H1 (cell line): ENCODE measurements at regions not wholly inside any gene's neighbourhood (a gene's known extent, or its start where the extent isn't known, plus 50 kb on each side); places are given as distances from the start of the nearest gene placed in this dataset.
"Not testable (repeated sequence)": the region's sequence is repeated elsewhere in the genome, so short reads cannot be mapped to it uniquely, and the experiment has no call there.

Source experiments
- CTCF ChIA-PET: fragments of 300-600 bp; sonication (Branson Sonifier 250); formaldehyde crosslinking; loops from one replicate; lab custom pipeline; 2021; ENCODE audit not compliant: partially characterized antibody; lab: Charles Lee
- POLR2A ChIA-PET: fragments of 300-600 bp; sonication (Branson Sonifier 250); formaldehyde crosslinking; loops from one replicate; lab custom pipeline; 2021; ENCODE audit warnings: inconsistent platforms; ENCODE audit not compliant: partially characterized antibody; lab: Charles Lee
- DNase-seq, 2 experiments: peaks; one replicate each; pipeline versions ENCODE4 v3.0.0 to v3.0.0-alpha.2; 2010 to 2022; ENCODE audit warnings: low spot score in 2 of 2, low read depth in 1 of 2, mixed read lengths in 1 of 2
- FAIRE-seq: peaks from 2 replicates; lab custom pipeline; 2011; peaks lifted over from hg19 to GRCh38; lab: Jason Lieb, UNC
- H2AFZ ChIP-seq: 2 replicates; pipeline ENCODE4 v1.8.1; 2012; ENCODE audit warnings: low read length, inconsistent platforms
- H2AK5ac ChIP-seq: 2 replicates; pipeline ENCODE4 v1.6.1; 2013; ENCODE audit warnings: low read depth, low read length
- H2BK120ac ChIP-seq: replicated peaks from 2 replicates; pipeline ENCODE3; 2013; ENCODE audit warnings: low read depth, low read length, inconsistent platforms
- H2BK12ac ChIP-seq: 2 replicates; pipeline ENCODE4 v1.6.1; 2013; ENCODE audit warnings: low read depth, low read length
- H2BK15ac ChIP-seq: 2 replicates; pipeline ENCODE4 v1.6.1; 2013; ENCODE audit warnings: low read length
- H2BK20ac ChIP-seq: 2 replicates; pipeline ENCODE4 v1.6.1; 2013; ENCODE audit warnings: low read length
- H2BK5ac ChIP-seq: 2 replicates; pipeline ENCODE4 v1.6.1; 2013; ENCODE audit warnings: low read depth, low read length
- H3K14ac ChIP-seq: 2 replicates; pipeline ENCODE4 v1.6.1; 2013; ENCODE audit warnings: inconsistent platforms; ENCODE audit not compliant: insufficient read length
- H3K18ac ChIP-seq: 2 replicates; pipeline ENCODE4 v1.6.1; 2013; ENCODE audit warnings: low read length; ENCODE audit errors: extremely low read depth
- H3K23ac ChIP-seq: 2 replicates; pipeline ENCODE4 v1.6.1; 2013; ENCODE audit warnings: inconsistent platforms; ENCODE audit not compliant: insufficient read length
- H3K23me2 ChIP-seq: 2 replicates; pipeline ENCODE4 v1.6.1; 2013; ENCODE audit warnings: low read depth, low read length
- H3K27ac ChIP-seq: 2 replicates; pipeline ENCODE4 v1.6.1; 2011; ENCODE audit warnings: low read depth, low read length, inconsistent platforms
- H3K27me3 ChIP-seq, 4 experiments: replicated peaks in 1 of 4; 1 replicate in 1 of 4; 2 replicates in 3 of 4; pipeline versions ENCODE4 v1.6.1 to v1.8.1; 2011 to 2013; ENCODE audit warnings: low read length in 3 of 4, mild to moderate bottlenecking in 3 of 4, inconsistent platforms in 2 of 4, mixed read lengths in 2 of 4, moderate library complexity in 1 of 4; ENCODE audit not compliant: control insufficient read depth in 3 of 4, insufficient read depth in 3 of 4; ENCODE audit errors: extremely low read depth in 1 of 4
- H3K36me3 ChIP-seq, 4 experiments: 2 replicates each; pipeline versions ENCODE4 v1.6.1 to v1.8.1; 2011 to 2013; ENCODE audit warnings: mild to moderate bottlenecking in 4 of 4, low read length in 3 of 4, moderate library complexity in 2 of 4, control low read depth in 1 of 4, inconsistent platforms in 1 of 4; ENCODE audit not compliant: insufficient read depth in 4 of 4, control insufficient read depth in 2 of 4
- H3K4ac ChIP-seq: replicated peaks from 2 replicates; pipeline ENCODE3; 2013; ENCODE audit warnings: low read length, low read depth, mixed read lengths, inconsistent platforms; ENCODE audit not compliant: insufficient read length
- H3K4me1 ChIP-seq, 4 experiments: replicated peaks in 1 of 4; 1 replicate in 1 of 4; 2 replicates in 3 of 4; pipeline versions ENCODE4 v1.6.1 to v1.8.1; 2011 to 2013; ENCODE audit warnings: low read length in 3 of 4, inconsistent platforms in 2 of 4, mixed read lengths in 1 of 4; ENCODE audit not compliant: insufficient read depth in 4 of 4, control insufficient read depth in 3 of 4
- H3K4me2 ChIP-seq, 2 experiments: 2 replicates each; pipeline versions ENCODE4 v1.6.1 to v1.8.1; 2011 to 2013; ENCODE audit warnings: low read depth in 2 of 2, low read length in 2 of 2, control low read depth in 1 of 2, inconsistent platforms in 1 of 2, mild to moderate bottlenecking in 1 of 2; ENCODE audit not compliant: insufficient read depth in 1 of 2
- H3K4me3 ChIP-seq, 4 experiments: fragments of 200-600, 300-600 bp in 1 of 4; sonication (generic), shearing (Covaris generic), sonication (Bioruptor Twin) in 1 of 4; 2 replicates each; pipeline versions ENCODE4 v1.5.1 to v1.8.1; 2011 to 2016; ENCODE audit warnings: low read length in 4 of 4, low read depth in 3 of 4, control low read depth in 2 of 4, inconsistent platforms in 2 of 4, mild to moderate bottlenecking in 2 of 4, mixed read lengths in 1 of 4, moderate library complexity in 1 of 4; ENCODE audit not compliant: insufficient read depth in 2 of 4; ENCODE audit errors: extremely low read depth in 1 of 4
- H3K56ac ChIP-seq: replicated peaks from 2 replicates; pipeline ENCODE3; 2013; ENCODE audit warnings: low read depth, mild to moderate bottlenecking, mixed read lengths, low read length, inconsistent platforms; ENCODE audit not compliant: insufficient read length
- H3K79me1 ChIP-seq: 2 replicates; pipeline ENCODE4 v1.6.1; 2013; ENCODE audit warnings: low read depth, low read length, control low read depth
- H3K79me2 ChIP-seq, 2 experiments: 2 replicates each; pipeline versions ENCODE4 v1.6.1 to v1.8.1; 2012 to 2013; ENCODE audit warnings: low read length in 2 of 2, mild to moderate bottlenecking in 2 of 2, inconsistent platforms in 1 of 2; ENCODE audit not compliant: insufficient read depth in 2 of 2, control insufficient read depth in 1 of 2
- H3K9ac ChIP-seq, 4 experiments: replicated peaks in 1 of 4; 1 replicate in 1 of 4; 2 replicates in 3 of 4; pipeline versions ENCODE4 v1.6.1 to v1.8.1; 2011 to 2013; ENCODE audit warnings: low read depth in 3 of 4, low read length in 3 of 4, control low read depth in 2 of 4, mild to moderate bottlenecking in 2 of 4, moderate library complexity in 2 of 4, inconsistent platforms in 1 of 4; ENCODE audit errors: extremely low read depth in 1 of 4
- H3K9me3 ChIP-seq, 2 experiments: 2 replicates each; pipeline versions ENCODE4 v1.6.1 to v1.8.1; 2012 to 2013; ENCODE audit warnings: mild to moderate bottlenecking in 2 of 2, moderate library complexity in 2 of 2, control low read depth in 1 of 2, inconsistent platforms in 1 of 2, low read depth in 1 of 2, low read length in 1 of 2, mixed read lengths in 1 of 2; ENCODE audit not compliant: insufficient read depth in 2 of 2
- H4K20me1 ChIP-seq, 2 experiments: replicated peaks in 1 of 2; 2 replicates each; pipeline versions ENCODE3 to v1.8.1; 2011 to 2013; ENCODE audit warnings: inconsistent platforms in 2 of 2, low read length in 2 of 2, mild to moderate bottlenecking in 1 of 2; ENCODE audit not compliant: insufficient read depth in 2 of 2, control insufficient read depth in 1 of 2
- H4K5ac ChIP-seq: 2 replicates; pipeline ENCODE4 v1.6.1; 2013; ENCODE audit warnings: low read length, low read depth, mixed read lengths, inconsistent platforms; ENCODE audit not compliant: insufficient read length
- H4K8ac ChIP-seq: 2 replicates; pipeline ENCODE4 v1.8.0; 2013; ENCODE audit warnings: mild to moderate bottlenecking, moderate library complexity, low read length, inconsistent platforms; ENCODE audit not compliant: insufficient read depth; ENCODE audit errors: extremely low read depth
- H4K91ac ChIP-seq: replicated peaks from 2 replicates; pipeline ENCODE3; 2013; ENCODE audit warnings: low read length, mixed read lengths, inconsistent platforms; ENCODE audit not compliant: insufficient read length
- WGBS, 2 experiments: shearing (Covaris generic) in 1 of 2; methylation state at CpG; one replicate each; pipeline versions ENCODE4 v1.1.6 to v1.1.7; 2013 to 2015; ENCODE audit warnings: low lambda C conversion rate in 2 of 2, mixed read lengths in 2 of 2, inconsistent platforms in 1 of 2, low coverage in 1 of 2, missing lambda C conversion rate in 1 of 2; ENCODE audit not compliant: insufficient replicate concordance in 2 of 2, insufficient coverage in 1 of 2, insufficient read length in 1 of 2; ENCODE audit errors: extremely low coverage in 1 of 2, missing lambda C conversion rate in 1 of 2; 5-methylcytosine and 5-hydroxymethylcytosine counted together

GRCh38 chr4:138860357-138860756 is 155.2 kb upstream of the NOCT start:
- H3K56ac ChIP-seq, POLR2A ChIA-PET, H3K4me3 ChIP-seq, H4K91ac ChIP-seq, H3K27ac ChIP-seq, FAIRE-seq, H3K9ac ChIP-seq, H3K27me3 ChIP-seq, H3K4me1 ChIP-seq, H3K18ac ChIP-seq, H2AK5ac ChIP-seq, H3K4ac ChIP-seq, H3K23me2 ChIP-seq, H4K8ac ChIP-seq, H3K79me1 ChIP-seq, H2BK120ac ChIP-seq, H4K20me1 ChIP-seq, H2BK5ac ChIP-seq, H2BK15ac ChIP-seq, H3K36me3 ChIP-seq, H3K79me2 ChIP-seq, DNase-seq, H3K4me2 ChIP-seq, H3K14ac ChIP-seq, H2AFZ ChIP-seq, H3K23ac ChIP-seq, H4K5ac ChIP-seq, H2BK12ac ChIP-seq, H2BK20ac ChIP-seq, H3K9me3 ChIP-seq: not testable (repeated sequence)
- 86% methylated on average over 1 of the region's 1 CpG; no CpG with 5 or more reads in 1 of the 2 experiments for WGBS, 2 experiments
- CTCF ChIA-PET: interaction anchor here (3.0 kb wide), 1 partner anchor 11 kb away, joined by 10 read pairs; no protein-coding TSS in a partner anchor
